GM10266 (cell line): ENCODE measurements at regions not wholly inside any gene's neighbourhood (a gene's known extent, or its start where the extent isn't known, plus 50 kb on each side); places are given as distances from the start of the nearest gene placed in this dataset.

Source experiments
- DNase-seq: peaks from one replicate; pipeline ENCODE4 v3.0.0; 2012; ENCODE audit errors: extremely low spot score
- TF ChIP-seq, protein P1 (sequence below): IDR thresholded peaks from 2 replicates; pipeline ENCODE4 v1.5.1; 2012; ENCODE audit warnings: mild to moderate bottlenecking, low read depth; ENCODE audit not compliant: control insufficient read depth, insufficient read depth; ENCODE audit errors: missing control alignments

DNA sequence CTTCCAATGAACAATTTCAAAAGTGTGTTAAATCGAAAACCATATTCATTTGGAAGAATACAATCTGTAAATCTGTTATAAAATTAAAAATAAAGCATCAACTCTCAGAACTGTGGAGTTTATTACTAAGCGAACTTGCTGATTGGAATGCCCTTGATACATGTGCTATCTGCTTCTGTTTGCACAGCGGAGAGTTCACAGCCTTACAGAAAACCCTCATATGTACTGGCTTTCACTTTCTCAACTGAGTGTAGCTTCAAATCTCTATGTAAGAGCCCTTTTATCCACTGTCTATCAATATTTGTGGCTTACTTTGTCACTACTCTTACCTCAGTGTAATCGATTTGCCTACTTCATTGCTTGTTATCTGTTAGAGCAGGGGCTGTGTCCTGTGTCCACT lies 447.4 kb downstream of the C6orf118 start:
- no peak for DNase-seq
- TF ChIP-seq, protein P1, sequence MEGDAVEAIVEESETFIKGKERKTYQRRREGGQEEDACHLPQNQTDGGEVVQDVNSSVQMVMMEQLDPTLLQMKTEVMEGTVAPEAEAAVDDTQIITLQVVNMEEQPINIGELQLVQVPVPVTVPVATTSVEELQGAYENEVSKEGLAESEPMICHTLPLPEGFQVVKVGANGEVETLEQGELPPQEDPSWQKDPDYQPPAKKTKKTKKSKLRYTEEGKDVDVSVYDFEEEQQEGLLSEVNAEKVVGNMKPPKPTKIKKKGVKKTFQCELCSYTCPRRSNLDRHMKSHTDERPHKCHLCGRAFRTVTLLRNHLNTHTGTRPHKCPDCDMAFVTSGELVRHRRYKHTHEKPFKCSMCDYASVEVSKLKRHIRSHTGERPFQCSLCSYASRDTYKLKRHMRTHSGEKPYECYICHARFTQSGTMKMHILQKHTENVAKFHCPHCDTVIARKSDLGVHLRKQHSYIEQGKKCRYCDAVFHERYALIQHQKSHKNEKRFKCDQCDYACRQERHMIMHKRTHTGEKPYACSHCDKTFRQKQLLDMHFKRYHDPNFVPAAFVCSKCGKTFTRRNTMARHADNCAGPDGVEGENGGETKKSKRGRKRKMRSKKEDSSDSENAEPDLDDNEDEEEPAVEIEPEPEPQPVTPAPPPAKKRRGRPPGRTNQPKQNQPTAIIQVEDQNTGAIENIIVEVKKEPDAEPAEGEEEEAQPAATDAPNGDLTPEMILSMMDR: no peak

DNA sequence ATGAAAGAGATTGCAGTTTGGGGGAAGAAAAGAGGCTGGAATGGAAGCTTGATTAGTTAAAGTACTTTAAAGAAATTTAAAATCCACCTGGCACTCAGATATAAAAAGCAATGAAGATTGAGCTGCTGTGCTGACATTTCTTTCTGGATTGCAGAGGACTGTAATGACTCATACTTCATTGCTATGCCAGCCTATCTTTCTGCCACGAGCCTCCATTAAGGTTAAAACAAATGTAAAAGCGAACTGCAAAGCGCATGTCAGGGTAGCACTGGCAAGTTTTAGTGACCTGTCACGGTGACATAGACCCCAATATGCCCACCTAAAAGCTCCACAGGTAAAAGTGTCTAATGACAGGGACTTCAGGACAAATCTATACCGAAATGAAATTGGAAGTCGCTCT lies 449.6 kb downstream of the C6orf118 start:
- DNase-seq: no peak
- TF ChIP-seq, protein P1: no peak

- DNase-seq: no peak
- TF ChIP-seq, protein P1: no peak
These were observed 453.3 kb downstream of the C6orf118 start for GRCh38 chr6:164856138-164856537.

GRCh38 chr6:164855281-164855680 lies 454.1 kb downstream of the C6orf118 start:
- DNase-seq: no peak
- TF ChIP-seq, protein P1: no peak

DNA sequence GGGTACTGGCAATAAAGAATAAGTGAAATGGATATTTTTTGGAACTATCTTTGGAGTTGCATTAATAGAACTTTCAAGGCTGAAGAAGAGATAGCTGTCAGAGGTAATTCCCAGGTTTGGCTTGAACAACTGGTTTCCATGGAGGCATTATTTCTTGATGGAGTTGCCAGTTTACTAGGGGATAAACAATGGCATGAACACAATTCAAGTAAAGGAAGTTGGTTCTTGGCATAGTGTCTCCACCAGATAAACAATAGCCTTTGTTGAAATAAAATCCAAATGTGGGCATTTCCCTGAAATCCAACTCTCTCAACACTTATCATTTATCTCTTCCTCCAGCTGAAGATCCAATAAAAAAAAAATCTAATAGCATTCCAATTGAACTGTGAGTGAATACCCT lies 454.9 kb downstream of the C6orf118 start:
- no peak for DNase-seq
- TF ChIP-seq, protein P1: no peak

GRCh38 chr6:164845773-164846172 lies 463.6 kb downstream of the C6orf118 start:
- TF ChIP-seq, protein P1: no peak
- no peak for DNase-seq

GRCh38 chr6:164842085-164842484 lies 467.3 kb downstream of the C6orf118 start:
- no peak for DNase-seq
- TF ChIP-seq, protein P1: no peak
